BE2C (cell line): ENCODE measurements at regions not wholly inside any gene's neighbourhood (a gene's known extent, or its start where the extent isn't known, plus 50 kb on each side); places are given as distances from the start of the nearest gene placed in this dataset.

Experiments
- DNase-seq: peaks from one replicate; pipeline ENCODE4 v3.0.0-alpha.2; 2020
- H3K27me3 ChIP-seq: fragments of 250-450 bp; sonication (Bioruptor Pico); 2 replicates; pipeline ENCODE4 v1.5.1; 2020; ENCODE audit warnings: mild to moderate bottlenecking
- H3K36me3 ChIP-seq: fragments of 250-450 bp; sonication (Bioruptor Pico); 2 replicates; pipeline ENCODE4 v1.5.1; 2020; ENCODE audit warnings: mild to moderate bottlenecking
- H3K4me1 ChIP-seq: fragments of 250-450 bp; sonication (Bioruptor Pico); 2 replicates; pipeline ENCODE4 v1.5.1; 2020
- H3K4me3 ChIP-seq: 2 replicates; pipeline ENCODE4 v1.5.1; 2011; ENCODE audit warnings: low read depth, low read length
- H3K9me3 ChIP-seq: fragments of 250-450 bp; sonication (Bioruptor Pico); 2 replicates; pipeline ENCODE4 v1.5.1; 2020
- CTCF ChIP-seq: IDR thresholded peaks from 2 replicates; pipeline ENCODE4 v1.5.1; 2012; ENCODE audit warnings: mild to moderate bottlenecking, low read depth, low read length

- H3K4me3 ChIP-seq, result no peak overlapping the region
- no peaks in the 10 kb centered on the region for H3K4me1 ChIP-seq
- H3K27me3 ChIP-seq, result no peaks in the 10 kb centered on the region
- no peaks in the 10 kb centered on the region for H3K9me3 ChIP-seq
- H3K36me3 ChIP-seq, result no peaks in the 10 kb centered on the region
- no peak for TF ChIP-seq CTCF
- no peak for DNase-seq
Measured at GRCh38 chr4:58935332-58935731, 1825.1 kb upstream of the IGFBP7 start.

- no peak for DNase-seq
- no peak overlapping the region for H3K4me3 ChIP-seq
- no peaks in the 10 kb centered on the region for H3K36me3 ChIP-seq
- H3K4me1 ChIP-seq, result no peaks in the 10 kb centered on the region
- H3K9me3 ChIP-seq, result no peaks in the 10 kb centered on the region
- H3K27me3 ChIP-seq, result no peaks in the 10 kb centered on the region
- TF ChIP-seq CTCF, result no peak
Measured at GRCh38 chr4:58936436-58936835, 1826.3 kb upstream of the IGFBP7 start.

- Histone ChIP-seq H3K4me1 (no peaks in the 10 kb centered on the region), H3K9me3 (no peaks in the 10 kb centered on the region), H3K4me3 (no peak overlapping the region), H3K36me3 (no peaks in the 10 kb centered on the region), H3K27me3 (no peaks in the 10 kb centered on the region)
- no peak for DNase-seq
- TF ChIP-seq CTCF, result no peak
Measured at GRCh38 chr4:58940167-58940566, 1830.0 kb upstream of the IGFBP7 start.

GRCh38 chr4:58941286-58941685, 1831.1 kb upstream of the IGFBP7 start:
- Histone ChIP-seq H3K4me1 (no peaks in the 10 kb centered on the region), H3K27me3 (no peaks in the 10 kb centered on the region), H3K9me3 (no peaks in the 10 kb centered on the region), H3K4me3 (no peak overlapping the region), H3K36me3 (no peaks in the 10 kb centered on the region)
- DNase-seq, result no peak
- TF ChIP-seq CTCF, result no peak

GRCh38 chr4:58953575-58953974, 1843.4 kb upstream of the IGFBP7 start:
- no peak for DNase-seq
- Histone ChIP-seq H3K27me3 (no peaks in the 10 kb centered on the region), H3K36me3 (no peaks in the 10 kb centered on the region), H3K4me3 (no peak overlapping the region), H3K4me1 (no peaks in the 10 kb centered on the region), H3K9me3 (no peaks in the 10 kb centered on the region)
- no peak for TF ChIP-seq CTCF

- no peak for TF ChIP-seq CTCF
- no peak overlapping the region for H3K4me3 ChIP-seq
- H3K4me1 ChIP-seq, result no peaks in the 10 kb centered on the region
- H3K27me3 ChIP-seq, result no peaks in the 10 kb centered on the region
- no peaks in the 10 kb centered on the region for H3K9me3 ChIP-seq
- DNase-seq, result no peak
- no peaks in the 10 kb centered on the region for H3K36me3 ChIP-seq
Measured at GRCh38 chr4:58957711-58958110, 1847.5 kb upstream of the IGFBP7 start.
